Neuronal stem cell (in vitro differentiated cells): ENCODE measurements at regions not wholly inside any gene's neighbourhood (a gene's known extent, or its start where the extent isn't known, plus 50 kb on each side); places are given as distances from the start of the nearest gene placed in this dataset.
"Not testable (repeated sequence)": the region's sequence is repeated elsewhere in the genome, so short reads cannot be mapped to it uniquely, and the experiment has no call there.

Experiments
- DNase-seq: peaks from one replicate; pipeline ENCODE4 v3.0.0-alpha.2; 2013; ENCODE audit warnings: low spot score
- H2AFZ ChIP-seq: one replicate; pipeline ENCODE4 v1.6.1; 2013; ENCODE audit warnings: mild to moderate bottlenecking, low read length, inconsistent platforms
- H2AK5ac ChIP-seq: 2 replicates; pipeline ENCODE4 v1.6.1; 2013; ENCODE audit warnings: low read depth, mild to moderate bottlenecking, inconsistent platforms, low read length, moderate library complexity, mixed read lengths
- H2BK120ac ChIP-seq: 2 replicates; pipeline ENCODE4 v1.6.1; 2013; ENCODE audit warnings: low read depth, mild to moderate bottlenecking, inconsistent platforms, low read length, moderate library complexity, mixed read lengths
- H2BK12ac ChIP-seq: one replicate; pipeline ENCODE4 v1.6.1; 2013; ENCODE audit warnings: low read length, inconsistent platforms
- H2BK15ac ChIP-seq: 2 replicates; pipeline ENCODE4 v1.6.1; 2013; ENCODE audit warnings: mild to moderate bottlenecking, low read length, inconsistent platforms, mixed read lengths
- H2BK5ac ChIP-seq: one replicate; pipeline ENCODE4 v1.6.1; 2013; ENCODE audit warnings: inconsistent platforms, mild to moderate bottlenecking, low read length, moderate library complexity
- H3K14ac ChIP-seq: one replicate; pipeline ENCODE4 v1.6.1; 2013; ENCODE audit warnings: low read length, inconsistent platforms
- H3K18ac ChIP-seq: 2 replicates; pipeline ENCODE4 v1.6.1; 2013; ENCODE audit warnings: low read length, inconsistent platforms
- H3K23ac ChIP-seq: 2 replicates; pipeline ENCODE4 v1.6.1; 2013; ENCODE audit warnings: low read depth, mild to moderate bottlenecking, mixed read lengths, low read length, inconsistent platforms; ENCODE audit not compliant: poor library complexity
- H3K27ac ChIP-seq: replicated peaks from 3 replicates; pipeline ENCODE4 v1.5.1; 2013; ENCODE audit warnings: low read length, inconsistent platforms
- H3K27me3 ChIP-seq, 3 experiments: 2 replicates each; pipeline ENCODE4 v1.6.1; 2013; ENCODE audit warnings: low read length in 3 of 3, mild to moderate bottlenecking in 2 of 3, inconsistent platforms in 1 of 3, low read depth in 1 of 3, mixed read lengths in 1 of 3, moderate library complexity in 1 of 3; ENCODE audit not compliant: control insufficient read depth in 3 of 3, insufficient read depth in 3 of 3
- H3K36me3 ChIP-seq, 2 donors: replicated peaks in 1 of 2; 2 replicates each; pipeline ENCODE4 v1.6.1; 2013; ENCODE audit warnings: low read length in 2 of 2; ENCODE audit not compliant: control insufficient read depth in 2 of 2, insufficient read depth in 2 of 2
- H3K4ac ChIP-seq: 2 replicates; pipeline ENCODE4 v1.6.1; 2013; ENCODE audit warnings: inconsistent platforms, mild to moderate bottlenecking, low read length, moderate library complexity
- H3K4me1 ChIP-seq, 2 donors: 1 replicate in 1 of 2; 2 replicates in 1 of 2; pipeline ENCODE4 v1.6.1; 2013; ENCODE audit warnings: low read length in 2 of 2, low read depth in 1 of 2; ENCODE audit not compliant: control insufficient read depth in 2 of 2, insufficient read depth in 1 of 2
- H3K4me2 ChIP-seq: one replicate; pipeline ENCODE4 v1.6.1; 2013; ENCODE audit warnings: mild to moderate bottlenecking, low read length, inconsistent platforms; ENCODE audit not compliant: insufficient read depth, poor library complexity, severe bottlenecking
- H3K4me3 ChIP-seq, 2 donors: 2 replicates each; pipeline ENCODE4 v1.5.1; 2013; ENCODE audit warnings: low read length in 2 of 2, mild to moderate bottlenecking in 2 of 2, inconsistent platforms in 1 of 2, moderate library complexity in 1 of 2
- H3K79me1 ChIP-seq: one replicate; pipeline ENCODE4 v1.6.1; 2013; ENCODE audit warnings: low read depth, mild to moderate bottlenecking, inconsistent platforms, low read length, moderate library complexity
- H3K9ac ChIP-seq: one replicate; pipeline ENCODE4 v1.6.1; 2013; ENCODE audit warnings: mild to moderate bottlenecking, low read depth, low read length, inconsistent platforms; ENCODE audit not compliant: poor library complexity
- H3K9me3 ChIP-seq, 2 donors: replicated peaks in 1 of 2; 2 replicates each; pipeline versions ENCODE3 to v1.6.1; 2013; ENCODE audit warnings: low read length in 2 of 2, mild to moderate bottlenecking in 2 of 2, inconsistent platforms in 1 of 2, low read depth in 1 of 2, mixed read lengths in 1 of 2, moderate library complexity in 1 of 2; ENCODE audit not compliant: control insufficient read depth in 2 of 2, insufficient read depth in 1 of 2
- H4K8ac ChIP-seq: one replicate; pipeline ENCODE4 v1.6.1; 2013; ENCODE audit warnings: low read depth, mild to moderate bottlenecking, inconsistent platforms, low read length, moderate library complexity
- H4K91ac ChIP-seq: one replicate; pipeline ENCODE4 v1.6.1; 2013; ENCODE audit warnings: low read length, low read depth, mild to moderate bottlenecking, inconsistent platforms; ENCODE audit not compliant: poor library complexity
- WGBS, 2 donors: extraction: QIAGEN DNeasy Blood & Tissue Kit; methylation state at CpG; one replicate each; pipeline ENCODE4 v1.1.7; 2013; ENCODE audit warnings: missing lambda C conversion rate in 2 of 2, mixed read lengths in 1 of 2; ENCODE audit not compliant: insufficient read length in 2 of 2, insufficient replicate concordance in 1 of 2; ENCODE audit errors: extremely low coverage in 2 of 2; 5-methylcytosine and 5-hydroxymethylcytosine counted together

DNA sequence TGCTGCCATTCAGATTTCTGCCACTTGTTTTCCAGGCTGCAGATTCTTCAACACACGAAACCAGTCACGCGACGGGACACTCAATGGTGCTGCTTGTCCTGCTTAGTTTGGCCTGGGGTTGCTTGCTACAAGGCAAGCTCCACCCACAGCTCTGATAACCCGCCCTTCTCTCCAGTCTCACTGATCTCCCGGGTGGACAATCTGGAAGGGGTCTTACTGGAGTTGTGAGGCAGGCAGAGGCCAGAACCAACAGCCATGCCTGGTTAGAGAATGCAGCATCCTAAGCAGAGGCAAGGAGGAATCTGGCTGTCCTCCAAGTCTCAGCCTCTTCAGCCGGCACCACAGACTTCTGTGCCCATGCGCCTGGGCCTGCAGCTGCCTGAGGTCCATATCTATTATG is 119.1 kb downstream of the KCNJ12 start:
- H2AFZ ChIP-seq, result no peak overlapping the region
- H3K4ac ChIP-seq, result no peak overlapping the region
- DNase-seq, result no peak
- peak overlapping the region; percentile 31 for H3K18ac ChIP-seq
- H2BK15ac ChIP-seq, result no peak overlapping the region
- peaks cover 0 to 2% (median 0%) of the 10 kb centered on the region in 3 experiments for H3K27me3 ChIP-seq
- peaks cover 0 to 2% of the 10 kb centered on the region in 2 donors for H3K4me1 ChIP-seq
- H2BK120ac ChIP-seq, result no peak overlapping the region
- no peak overlapping the region for H3K14ac ChIP-seq
- no peak overlapping the region for H3K27ac ChIP-seq
- no peaks in the 10 kb centered on the region for H3K36me3 ChIP-seq
- H3K79me1 ChIP-seq, result no peaks in the 10 kb centered on the region
- H2BK12ac ChIP-seq, result no peak overlapping the region
- no peak overlapping the region for H2BK5ac ChIP-seq
- no peak overlapping the region for H4K8ac ChIP-seq
- H3K4me3 ChIP-seq, result no peak overlapping the region
- no peak overlapping the region for H2AK5ac ChIP-seq
- whole genome bisulfite sequencing, 2 donors, result no CpG with 5 or more reads among the region's 8 CpGs
- H3K23ac ChIP-seq, result no peak overlapping the region
- H4K91ac ChIP-seq, result no peak overlapping the region
- no peak overlapping the region for H3K9ac ChIP-seq
- H3K9me3 ChIP-seq, result no peaks in the 10 kb centered on the region
- H3K4me2 ChIP-seq, result no peak overlapping the region

DNA sequence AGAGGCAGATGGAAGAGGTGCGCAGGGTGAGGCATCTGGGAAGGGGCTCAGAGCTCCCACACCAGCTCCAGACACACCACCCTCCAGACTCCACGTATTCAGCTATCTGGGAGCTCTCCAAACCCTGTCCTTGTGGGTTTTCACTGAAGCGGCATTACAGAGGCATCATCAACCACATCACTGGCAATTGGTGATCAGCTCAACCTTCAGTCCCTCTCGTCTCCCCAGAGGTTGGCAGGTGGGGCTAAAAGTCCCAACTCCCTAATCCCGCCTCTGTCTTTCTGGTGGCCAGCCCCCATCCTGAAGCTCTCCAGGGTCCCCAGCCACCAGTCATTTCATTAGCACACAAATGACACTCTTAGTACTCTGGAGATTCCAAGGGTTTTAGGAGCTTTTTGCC is 123.9 kb downstream of the KCNJ12 start:
- DNase-seq, result no peak

DNA sequence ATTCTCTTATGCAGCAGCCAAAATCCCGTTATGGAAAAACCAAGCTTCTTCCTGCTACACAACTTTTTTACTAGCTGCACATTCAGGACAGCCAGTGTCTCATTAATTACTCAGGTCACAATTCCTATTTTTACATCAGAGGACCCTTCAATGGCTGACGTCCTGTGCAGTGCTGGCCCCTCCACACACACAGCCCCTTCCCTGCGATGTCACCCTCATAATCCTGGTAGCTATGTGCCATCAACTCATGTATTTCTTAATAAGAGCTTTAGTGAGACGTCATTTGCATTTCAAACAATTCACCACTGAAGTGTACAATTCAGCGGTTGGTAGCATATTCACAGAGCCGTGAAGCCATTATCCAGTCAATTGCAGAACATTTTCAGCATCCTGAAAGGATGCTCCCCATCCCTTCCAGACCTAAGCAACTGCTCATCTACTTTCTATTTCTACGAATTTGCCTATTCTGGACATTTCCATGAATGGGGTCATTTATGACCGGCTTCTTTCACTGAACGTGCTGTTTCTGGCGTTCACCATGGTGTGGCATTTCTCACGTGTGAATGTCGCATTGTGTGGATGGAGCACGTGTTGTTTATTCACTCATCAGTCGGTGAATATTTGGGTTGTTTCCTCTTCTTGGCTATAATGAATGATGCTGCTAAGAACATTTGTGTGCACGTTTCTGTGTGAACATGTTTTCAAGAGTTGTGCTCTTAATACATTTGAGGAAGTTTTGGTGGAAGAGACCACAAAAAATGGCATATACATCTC is 126.0 kb downstream of the KCNJ12 start:
- H2AK5ac ChIP-seq, H3K9me3 ChIP-seq, H3K27ac ChIP-seq, H3K4me1 ChIP-seq, DNase-seq, H2BK12ac ChIP-seq, H3K4me3 ChIP-seq, H3K4me2 ChIP-seq, H2BK5ac ChIP-seq, H3K36me3 ChIP-seq, H2AFZ ChIP-seq, H3K23ac ChIP-seq, H3K14ac ChIP-seq, H3K18ac ChIP-seq, H3K27me3 ChIP-seq, H2BK15ac ChIP-seq, H4K8ac ChIP-seq, H3K9ac ChIP-seq, H3K4ac ChIP-seq, H4K91ac ChIP-seq, H3K79me1 ChIP-seq, H2BK120ac ChIP-seq: not testable (repeated sequence)
- WGBS, 2 donors, result no CpG with 5 or more reads among the region's 15 CpGs

More for the DNA sequence above, 123.9 kb downstream of the KCNJ12 start:
- no peak overlapping the region for H4K91ac ChIP-seq
- no peaks in the 10 kb centered on the region for H3K79me1 ChIP-seq
- H2BK15ac ChIP-seq, result no peak overlapping the region
- H3K4me2 ChIP-seq, result no peak overlapping the region
- no peak overlapping the region for H3K23ac ChIP-seq
- no peaks in the 10 kb centered on the region for H3K9me3 ChIP-seq
- H4K8ac ChIP-seq, result no peak overlapping the region
- no peak overlapping the region for H3K18ac ChIP-seq
- H2AK5ac ChIP-seq, result no peak overlapping the region
- H3K9ac ChIP-seq, result no peak overlapping the region
- WGBS, 2 donors, result no CpG with 5 or more reads among the region's 5 CpGs
- H3K14ac ChIP-seq, result no peak overlapping the region
- H2BK12ac ChIP-seq, result no peak overlapping the region
- no peaks in the 10 kb centered on the region for H3K36me3 ChIP-seq
- no peak overlapping the region for H3K4ac ChIP-seq
- H3K4me3 ChIP-seq, result no peak overlapping the region
- peaks cover 0 to 8% (median 0%) of the 10 kb centered on the region in 3 experiments for H3K27me3 ChIP-seq
- H3K4me1 ChIP-seq, result peaks cover 0 to 2% of the 10 kb centered on the region in 2 donors
- no peak overlapping the region for H2BK5ac ChIP-seq
- no peak overlapping the region for H2BK120ac ChIP-seq
- no peak overlapping the region for H3K27ac ChIP-seq
- no peak overlapping the region for H2AFZ ChIP-seq

DNA sequence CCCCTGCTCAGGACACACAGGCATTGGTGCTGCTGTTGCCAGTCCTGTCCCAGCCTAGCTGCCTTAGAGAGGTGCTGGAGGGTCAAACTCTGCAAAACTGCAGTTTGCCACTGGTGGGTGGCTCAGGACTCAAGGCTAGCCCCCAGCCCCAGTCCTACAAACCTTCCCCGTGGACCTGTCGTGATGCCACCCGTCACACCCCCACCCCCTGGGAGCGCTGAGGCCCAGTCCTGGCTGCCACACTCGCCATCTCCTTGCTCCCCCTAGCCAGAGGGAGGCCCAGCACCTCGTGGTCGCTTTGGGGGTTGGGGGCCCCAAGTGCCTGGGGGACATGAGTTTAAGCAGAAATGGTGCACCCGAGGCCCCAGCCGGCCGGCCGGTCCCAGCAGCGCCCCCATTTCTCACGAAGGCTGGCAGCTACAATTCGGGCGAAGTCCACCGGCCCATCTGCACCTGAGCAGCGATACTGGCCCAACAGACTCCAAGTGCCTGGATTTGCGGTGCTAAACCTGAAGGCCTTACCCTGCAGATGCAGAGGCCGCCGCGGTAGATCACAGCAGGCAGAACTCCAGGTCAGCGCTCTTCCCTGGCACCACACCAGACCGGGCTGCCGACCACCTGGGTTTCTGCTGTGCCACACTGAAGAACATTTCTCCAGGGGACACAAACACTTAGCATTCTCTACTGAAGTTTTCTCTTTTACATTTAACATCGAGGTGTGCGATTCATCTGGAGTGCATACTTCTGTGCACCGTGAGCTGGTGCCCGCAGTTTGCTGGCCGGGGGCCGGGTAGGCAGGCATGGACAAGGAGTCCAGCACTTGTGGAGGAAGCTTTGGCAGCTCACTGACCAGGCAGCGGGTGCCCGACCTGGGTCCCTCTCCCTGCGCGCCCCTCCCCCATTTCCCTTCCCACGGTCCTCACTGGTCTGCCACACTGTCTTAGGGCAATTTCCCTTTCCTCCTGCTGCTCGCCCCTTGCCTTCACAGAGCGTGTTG is 130.0 kb downstream of the KCNJ12 start:
- peak overlapping the region; percentile 82 for H3K14ac ChIP-seq

More for the DNA sequence above, 130.0 kb downstream of the KCNJ12 start:
- H3K18ac ChIP-seq, result no peak overlapping the region
- H2BK15ac ChIP-seq, result no peak overlapping the region
- peaks cover 0 to 19% (median 7%) of the 10 kb centered on the region in 3 experiments for H3K27me3 ChIP-seq
- H3K36me3 ChIP-seq, result no peaks in the 10 kb centered on the region
- no peak overlapping the region for H2BK120ac ChIP-seq
- no peak overlapping the region for H3K4ac ChIP-seq
- no peak overlapping the region for H3K4me3 ChIP-seq
- no peaks in the 10 kb centered on the region for H3K79me1 ChIP-seq
- no peak overlapping the region for H3K27ac ChIP-seq
- no peak overlapping the region for H2BK12ac ChIP-seq
- peak overlapping the region; percentile 75 for H2AK5ac ChIP-seq
- H3K9ac ChIP-seq, result no peak overlapping the region
- DNase-seq, result no peak
- H3K4me2 ChIP-seq, result no peak overlapping the region
- H3K9me3 ChIP-seq, result no peaks in the 10 kb centered on the region
- H2AFZ ChIP-seq, result no peak overlapping the region
- H4K91ac ChIP-seq, result no peak overlapping the region
- no peak overlapping the region for H2BK5ac ChIP-seq
- no peak overlapping the region for H3K23ac ChIP-seq
- no CpG with 5 or more reads among the region's 37 CpGs for WGBS, 2 donors
- H4K8ac ChIP-seq, result no peak overlapping the region
- H3K4me1 ChIP-seq, result peaks cover 0 to 2% of the 10 kb centered on the region in 2 donors
